Hypothalamus (tissue), 51 donors: ENCODE measurements at regions not wholly inside any gene's neighbourhood (a gene's known extent, or its start where the extent isn't known, plus 50 kb on each side); places are given as distances from the start of the nearest gene placed in this dataset.

Source experiments
- DNase-seq, 51 donors: peaks; one replicate each; lab custom pipeline; 2025; lab: John Stamatoyannopoulos, UW

- no peak for DNase-seq
Measured at GRCh38 chr2:228268301-228268700, 86.8 kb upstream of the SPHKAP start.

GRCh38 chr2:228263156-228263555 is 81.7 kb upstream of the SPHKAP start:
- DNase-seq = no peak

GRCh38 chr2:228261546-228261945 is 80.1 kb upstream of the SPHKAP start:
- no peak for DNase-seq

GRCh38 chr2:228257379-228257778 is 75.9 kb upstream of the SPHKAP start:
- DNase-seq = no peak

- no peak for DNase-seq
Measured at GRCh38 chr2:228253752-228254151, 72.3 kb upstream of the SPHKAP start.

GRCh38 chr2:228247335-228247734 is 65.8 kb upstream of the SPHKAP start:
- no peak for DNase-seq

GRCh38 chr2:228245601-228246000 is 64.1 kb upstream of the SPHKAP start:
- no peak for DNase-seq

GRCh38 chr2:228242591-228242990 is 61.1 kb upstream of the SPHKAP start:
- no peak for DNase-seq

GRCh38 chr2:228239907-228240561 is 58.5 kb upstream of the SPHKAP start:
- no peak for DNase-seq

GRCh38 chr2:228239207-228239906 is 57.9 kb upstream of the SPHKAP start:
- no peak for DNase-seq
